ENCODE measurements at regions not wholly inside any gene's neighbourhood (a gene's known extent, or its start where the extent isn't known, plus 50 kb on each side); places are given as distances from the start of the nearest gene placed in this dataset.

- no peak for DNase-seq (ENCODE audit: low spot score)
These were observed 138.4 kb upstream of the RARB start for GRCh38 chr3:25289663-25290062.

GRCh38 chr3:25291481-25291905, 136.6 kb upstream of the RARB start:
- DNase-seq (ENCODE audit: low spot score) = no peak

- no peak for DNase-seq (ENCODE audit: low spot score)
These were observed 136.0 kb upstream of the RARB start for GRCh38 chr3:25292036-25292435.

GRCh38 chr3:25292595-25292994, 135.5 kb upstream of the RARB start:
- no peak for DNase-seq (ENCODE audit: low spot score)

GRCh38 chr3:25293736-25294135, 134.3 kb upstream of the RARB start:
- peak; percentile 2 for DNase-seq (ENCODE audit: low spot score)

- no peak for DNase-seq (ENCODE audit: low spot score)
These were observed 133.8 kb upstream of the RARB start for GRCh38 chr3:25294169-25294805.

- DNase-seq (ENCODE audit: low spot score) = no peak
These were observed 130.1 kb upstream of the RARB start for GRCh38 chr3:25297667-25298585.

- DNase-seq (ENCODE audit: low spot score) = no peak
These were observed 127.9 kb upstream of the RARB start for GRCh38 chr3:25300141-25300540.

- DNase-seq (ENCODE audit: low spot score) = no peak
These were observed 123.1 kb upstream of the RARB start for GRCh38 chr3:25304916-25305315.

- DNase-seq (ENCODE audit: low spot score) = no peak
These were observed 122.0 kb upstream of the RARB start for GRCh38 chr3:25306066-25306465.

GRCh38 chr3:25306705-25307104, 121.4 kb upstream of the RARB start:
- DNase-seq (ENCODE audit: low spot score) = no peak

- no peak for DNase-seq (ENCODE audit: low spot score)
These were observed 114.8 kb upstream of the RARB start for GRCh38 chr3:25313286-25313685.

- DNase-seq (ENCODE audit: low spot score) = no peak
These were observed 103.0 kb upstream of the RARB start for GRCh38 chr3:25324954-25325655.

- DNase-seq (ENCODE audit: low spot score) = no peak
These were observed 92.7 kb upstream of the RARB start for GRCh38 chr3:25335356-25335755.

GRCh38 chr3:25338158-25338725, 89.8 kb upstream of the RARB start:
- no peak for DNase-seq (ENCODE audit: low spot score)

GRCh38 chr3:25339225-25339624, 88.8 kb upstream of the RARB start:
- DNase-seq (ENCODE audit: low spot score) = peak; percentile 23

GRCh38 chr3:25344670-25345069, 83.4 kb upstream of the RARB start:
- DNase-seq (ENCODE audit: low spot score) = no peak

- DNase-seq (ENCODE audit: low spot score) = no peak
These were observed 79.0 kb upstream of the RARB start for GRCh38 chr3:25349095-25349494.

- DNase-seq (ENCODE audit: low spot score) = no peak
These were observed 78.0 kb upstream of the RARB start for GRCh38 chr3:25349828-25350724.

GRCh38 chr3:25350725-25351114, 77.3 kb upstream of the RARB start:
- DNase-seq (ENCODE audit: low spot score) = no peak

GRCh38 chr3:25354071-25354470, 74.0 kb upstream of the RARB start:
- DNase-seq (ENCODE audit: low spot score) = no peak

Data from RKO (cell line).